Liver (tissue), 7 donors: ENCODE measurements at regions not wholly inside any gene's neighbourhood (a gene's known extent, or its start where the extent isn't known, plus 50 kb on each side); places are given as distances from the start of the nearest gene placed in this dataset.

ENCODE experiments used
- DNase-seq: peaks from one replicate; pipeline ENCODE4 v3.0.0-alpha.2; 2017; ENCODE audit warnings: low spot score
- H3K27ac ChIP-seq, 2 donors: one replicate each; pipeline ENCODE4 v1.7.0; 2013; ENCODE audit warnings: inconsistent platforms in 2 of 2, low read length in 2 of 2, control low read depth in 1 of 2, low read depth in 1 of 2, mild to moderate bottlenecking in 1 of 2
- H3K27me3 ChIP-seq, 4 donors: one replicate each; pipeline versions ENCODE4 v1.6.1 to v1.7.0; 2013; ENCODE audit warnings: low read length in 3 of 4, inconsistent platforms in 1 of 4, mild to moderate bottlenecking in 1 of 4, moderate library complexity in 1 of 4; ENCODE audit not compliant: control insufficient read depth in 4 of 4, insufficient read depth in 4 of 4
- H3K36me3 ChIP-seq, 4 donors: one replicate each; pipeline versions ENCODE4 v1.6.1 to v1.7.0; 2013; ENCODE audit warnings: low read length in 3 of 4, mild to moderate bottlenecking in 3 of 4, low read depth in 1 of 4, moderate library complexity in 1 of 4; ENCODE audit not compliant: control insufficient read depth in 4 of 4, insufficient read depth in 3 of 4
- H3K4me1 ChIP-seq, 4 donors: one replicate each; pipeline versions ENCODE4 v1.6.1 to v1.7.0; 2013; ENCODE audit warnings: low read length in 3 of 4, mild to moderate bottlenecking in 3 of 4, moderate library complexity in 1 of 4; ENCODE audit not compliant: control insufficient read depth in 4 of 4, insufficient read depth in 4 of 4
- H3K4me3 ChIP-seq, 3 donors: one replicate each; pipeline versions ENCODE4 v1.6.1 to v1.7.0; 2013; ENCODE audit warnings: low read length in 3 of 3, control low read depth in 1 of 3, low read depth in 1 of 3, mild to moderate bottlenecking in 1 of 3
- H3K9ac ChIP-seq, 2 donors: one replicate each; pipeline ENCODE4 v1.7.0; 2013; ENCODE audit warnings: low read length in 2 of 2, mild to moderate bottlenecking in 2 of 2, moderate library complexity in 2 of 2, control low read depth in 1 of 2, low read depth in 1 of 2
- H3K9me3 ChIP-seq, 4 donors: one replicate each; pipeline versions ENCODE4 v1.6.1 to v1.7.0; 2013; ENCODE audit warnings: low read length in 3 of 4; ENCODE audit not compliant: control insufficient read depth in 4 of 4
- ATF3 ChIP-seq: IDR thresholded peaks from 2 replicates; pipeline ENCODE4 v1.6.1; 2016; ENCODE audit warnings: antibody characterized with exemption
- EGR1 ChIP-seq, 2 donors: IDR thresholded peaks; 2 replicates each; pipeline ENCODE4 v1.6.1; 2016 to 2018; ENCODE audit warnings: antibody characterized with exemption in 2 of 2, low read depth in 2 of 2
- GABPA ChIP-seq, 2 donors: IDR thresholded peaks in 1 of 2; conservative IDR thresholded peaks in 1 of 2; 2 replicates each; pipeline ENCODE4 v1.6.1; 2016; ENCODE audit warnings: antibody characterized with exemption in 2 of 2, mild to moderate bottlenecking in 1 of 2, moderate library complexity in 1 of 2
- HNF4G ChIP-seq: IDR thresholded peaks from 2 replicates; pipeline ENCODE4 v1.6.1; 2016; ENCODE audit warnings: antibody characterized with exemption
- REST ChIP-seq: IDR thresholded peaks from 2 replicates; pipeline ENCODE4 v1.6.1; 2016; ENCODE audit warnings: antibody characterized with exemption, mild to moderate bottlenecking
- TAF1 ChIP-seq: conservative IDR thresholded peaks from 2 replicates; pipeline ENCODE4 v1.6.1; 2016; ENCODE audit warnings: antibody characterized with exemption, mild to moderate bottlenecking
- ZBTB33 ChIP-seq: IDR thresholded peaks from 2 replicates; pipeline ENCODE4 v1.6.1; 2016; ENCODE audit warnings: antibody characterized with exemption
- WGBS: extraction: QIAGEN DNeasy Blood & Tissue Kit; methylation state at CpG from one replicate; pipeline ENCODE4 v1.1.7; 2013; 5-methylcytosine and 5-hydroxymethylcytosine counted together
- donor health status: healthy.
- donor health status: healthy.
- donor health status: healthy.
- donor health status: healthy.

GRCh38 chr2:4368907-4369306, 665.5 kb downstream of the DCDC2C start (continued):
- no peak for TF ChIP-seq ATF3
- no peak for TF ChIP-seq HNF4G

GRCh38 chr2:4369826-4370419, 666.5 kb downstream of the DCDC2C start:
- 45% methylated on average over 3 of the region's 3 CpGs for WGBS
- no peak for DNase-seq
- no peak overlapping the region for H3K27ac ChIP-seq

GRCh38 chr2:4370422-4371090, 667.2 kb downstream of the DCDC2C start:
- TF ChIP-seq TAF1 (no peak), REST (no peak)
- Histone ChIP-seq H3K9me3 (peaks cover 0 to 6% (median 1%) of the 10 kb centered on the region in 4 donors), H3K27ac (no peak overlapping the region), H3K36me3 (no peaks in the 10 kb centered on the region), H3K4me1 (no peaks in the 10 kb centered on the region), H3K27me3 (no peaks in the 10 kb centered on the region), H3K4me3 (no peak overlapping the region), H3K9ac (no peak overlapping the region)
- no peak for DNase-seq
- 62% methylated on average over 3 of the region's 3 CpGs for WGBS

More at GRCh38 chr2:4369826-4370419, 666.5 kb downstream of the DCDC2C start:
- Histone ChIP-seq H3K36me3 (no peaks in the 10 kb centered on the region), H3K27me3 (no peaks in the 10 kb centered on the region), H3K4me3 (no peak overlapping the region), H3K9me3 (peaks cover 0 to 6% (median 1%) of the 10 kb centered on the region in 4 donors), H3K4me1 (no peaks in the 10 kb centered on the region), H3K9ac (no peak overlapping the region)
- no peak for TF ChIP-seq ATF3
- no peak for TF ChIP-seq GABPA (IDR thresholded peaks at IDR 0.05 in 1 of 2, conservative IDR thresholded peaks at IDR 0.05 in 1 of 2)
- no peak for TF ChIP-seq ZBTB33
- TF ChIP-seq EGR1 (IDR thresholded peaks at IDR 0.05; ENCODE audit: low read depth in 2 of 2): no peak
